Activated CD8-positive, alpha-beta T cell treated with anti-CD3 and anti-CD28 coated beads for 36 hours (primary cell): ENCODE measurements at regions not wholly inside any gene's neighbourhood (a gene's known extent, or its start where the extent isn't known, plus 50 kb on each side); places are given as distances from the start of the nearest gene placed in this dataset.

Experiments used
- ATAC-seq: fragments of 200-7000 bp; cut with Tn5 transposase; one replicate; pipeline ENCODE4 v1.10.0; 2021; ENCODE audit warnings: mild to moderate bottlenecking, moderate library complexity
- CTCF ChIA-PET: fragments of 350-600 bp; sonication (Branson Sonifier 250); formaldehyde crosslinking; loops from one replicate; lab custom pipeline; 2021; ENCODE audit warnings: antibody characterized with exemption; lab: Charles Lee
- POLR2A ChIA-PET: fragments of 350-600 bp; sonication (Branson Sonifier 250); formaldehyde crosslinking; loops from one replicate; lab custom pipeline; 2021; ENCODE audit warnings: antibody characterized with exemption; lab: Charles Lee
- DNase-seq: peaks from one replicate; pipeline ENCODE4 v3.0.0-alpha.2; 2020
- H3K27ac Mint-ChIP-seq: one replicate; pipeline ENCODE4 v1.8.0; 2021; ENCODE audit warnings: mild to moderate bottlenecking, mixed read lengths
- H3K27me3 Mint-ChIP-seq: one replicate; pipeline ENCODE4 v1.8.0; 2021; ENCODE audit warnings: mixed read lengths
- H3K36me3 Mint-ChIP-seq: one replicate; pipeline ENCODE4 v1.8.0; 2021; ENCODE audit warnings: low read depth, mixed read lengths
- H3K4me1 Mint-ChIP-seq: one replicate; pipeline ENCODE4 v1.8.0; 2021; ENCODE audit warnings: low read depth, mixed read lengths
- H3K4me3 Mint-ChIP-seq: one replicate; pipeline ENCODE4 v1.8.0; 2021; ENCODE audit warnings: mild to moderate bottlenecking, moderate library complexity, mixed read lengths
- H3K9me3 Mint-ChIP-seq: one replicate; pipeline ENCODE4 v1.8.0; 2021; ENCODE audit warnings: mixed read lengths
- intact Hi-C: fragments of 100-400 bp; cut with micrococcal nuclease; formaldehyde crosslinking; loops from one replicate; pipeline ENCODE4 v1.10.0; 2022
- TF ChIP-seq, protein P1 (sequence below): fragments of 200-600 bp; IDR thresholded peaks from one replicate; pipeline ENCODE4 v1.8.0; 2022; ENCODE audit warnings: antibody characterized with exemption, mild to moderate bottlenecking

DNA sequence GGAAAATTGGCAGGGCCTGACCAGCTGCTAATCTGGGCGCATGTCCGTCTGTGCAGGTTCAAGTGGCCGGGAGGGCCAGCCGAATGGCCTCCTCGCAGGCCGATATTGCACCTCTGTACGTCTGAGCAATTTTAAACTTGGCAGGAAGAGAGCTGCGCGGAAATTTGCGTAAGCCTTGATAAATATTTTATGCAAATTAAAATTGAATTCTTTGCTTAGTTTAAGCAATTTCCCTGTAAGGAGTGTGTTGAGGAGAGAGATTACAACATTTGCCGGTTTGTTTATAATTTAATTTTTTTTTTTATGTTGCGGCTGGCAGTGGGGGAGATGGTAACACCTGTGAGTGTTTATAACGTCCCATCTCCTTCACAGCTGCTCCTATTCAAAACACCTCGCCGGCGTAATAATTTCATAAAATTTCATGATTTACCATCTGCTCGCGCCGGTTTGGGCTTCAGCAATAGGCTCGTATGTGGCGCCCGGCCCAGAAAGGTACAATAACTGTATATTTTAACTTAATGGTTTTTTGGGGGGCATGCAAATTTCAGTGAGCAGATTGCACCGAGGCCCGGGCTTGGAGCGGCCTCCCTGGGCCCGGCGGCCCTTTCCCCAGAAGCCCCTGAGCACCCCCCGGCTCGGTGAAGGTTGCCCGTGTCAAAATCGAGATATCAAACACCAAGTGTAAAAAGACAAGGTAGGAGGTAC is 269.4 kb upstream of the MVB12B start:
- CTCF ChIA-PET, result interaction anchor here (1.1 kb wide), 1 partner anchor 650 kb away, joined by 3 read pairs; no protein-coding TSS in a partner anchor
- no peak for ATAC-seq
- intact Hi-C loops, result no loop called here
- TF ChIP-seq, protein P1, sequence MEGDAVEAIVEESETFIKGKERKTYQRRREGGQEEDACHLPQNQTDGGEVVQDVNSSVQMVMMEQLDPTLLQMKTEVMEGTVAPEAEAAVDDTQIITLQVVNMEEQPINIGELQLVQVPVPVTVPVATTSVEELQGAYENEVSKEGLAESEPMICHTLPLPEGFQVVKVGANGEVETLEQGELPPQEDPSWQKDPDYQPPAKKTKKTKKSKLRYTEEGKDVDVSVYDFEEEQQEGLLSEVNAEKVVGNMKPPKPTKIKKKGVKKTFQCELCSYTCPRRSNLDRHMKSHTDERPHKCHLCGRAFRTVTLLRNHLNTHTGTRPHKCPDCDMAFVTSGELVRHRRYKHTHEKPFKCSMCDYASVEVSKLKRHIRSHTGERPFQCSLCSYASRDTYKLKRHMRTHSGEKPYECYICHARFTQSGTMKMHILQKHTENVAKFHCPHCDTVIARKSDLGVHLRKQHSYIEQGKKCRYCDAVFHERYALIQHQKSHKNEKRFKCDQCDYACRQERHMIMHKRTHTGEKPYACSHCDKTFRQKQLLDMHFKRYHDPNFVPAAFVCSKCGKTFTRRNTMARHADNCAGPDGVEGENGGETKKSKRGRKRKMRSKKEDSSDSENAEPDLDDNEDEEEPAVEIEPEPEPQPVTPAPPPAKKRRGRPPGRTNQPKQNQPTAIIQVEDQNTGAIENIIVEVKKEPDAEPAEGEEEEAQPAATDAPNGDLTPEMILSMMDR, result no peak
- Mint-ChIP-seq H3K27me3 (peaks cover 7% of the 10 kb centered on the region), H3K27ac (no peak overlapping the region), H3K4me3 (no peak overlapping the region), H3K36me3 (no peaks in the 10 kb centered on the region), H3K9me3 (no peaks in the 10 kb centered on the region), H3K4me1 (no peaks in the 10 kb centered on the region)
- DNase-seq, result no peak
- POLR2A ChIA-PET, result interaction anchor here (0.6 kb wide), 1 partner anchor 73 kb away, joined by 3 read pairs; no protein-coding TSS in a partner anchor

DNA sequence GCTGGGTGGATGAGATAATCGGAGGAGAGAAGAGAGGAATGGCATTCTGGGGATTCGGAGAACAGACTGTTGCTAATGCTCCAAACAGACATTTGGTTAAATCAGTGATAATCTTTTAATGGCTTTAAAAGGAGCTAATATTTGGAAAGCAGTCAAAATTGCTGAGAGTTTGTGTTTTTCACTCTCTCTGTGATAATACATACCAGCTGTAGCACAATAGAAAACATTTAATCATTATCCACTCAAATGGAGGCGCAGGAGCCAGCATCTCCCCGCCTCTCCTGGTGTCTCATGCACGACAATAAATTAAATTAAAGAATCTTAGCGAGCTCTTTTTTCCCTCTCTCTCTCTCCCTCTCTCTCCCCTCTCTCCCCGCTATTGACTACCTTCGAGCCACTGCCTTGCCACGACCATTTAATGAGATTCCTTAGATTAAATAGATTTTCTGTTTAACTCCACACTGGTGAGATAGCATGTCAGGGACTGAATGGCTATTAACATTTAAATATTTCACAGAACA is 268.6 kb upstream of the MVB12B start:
- ChIA-PET CTCF (no interaction called here), POLR2A (interaction anchor here (0.6 kb wide), 1 partner anchor 73 kb away, joined by 3 read pairs; no protein-coding TSS in a partner anchor)
- H3K27me3 Mint-ChIP-seq, result peaks cover 7% of the 10 kb centered on the region
- intact Hi-C loops, result no loop called here
- no peaks in the 10 kb centered on the region for H3K9me3 Mint-ChIP-seq
- ATAC-seq (no peak), DNase-seq (no peak)
- H3K36me3 Mint-ChIP-seq, result no peaks in the 10 kb centered on the region
- no peak overlapping the region for H3K4me3 Mint-ChIP-seq
- TF ChIP-seq, protein P1, result no peak
- H3K4me1 Mint-ChIP-seq, result no peaks in the 10 kb centered on the region
- H3K27ac Mint-ChIP-seq, result no peak overlapping the region

DNA sequence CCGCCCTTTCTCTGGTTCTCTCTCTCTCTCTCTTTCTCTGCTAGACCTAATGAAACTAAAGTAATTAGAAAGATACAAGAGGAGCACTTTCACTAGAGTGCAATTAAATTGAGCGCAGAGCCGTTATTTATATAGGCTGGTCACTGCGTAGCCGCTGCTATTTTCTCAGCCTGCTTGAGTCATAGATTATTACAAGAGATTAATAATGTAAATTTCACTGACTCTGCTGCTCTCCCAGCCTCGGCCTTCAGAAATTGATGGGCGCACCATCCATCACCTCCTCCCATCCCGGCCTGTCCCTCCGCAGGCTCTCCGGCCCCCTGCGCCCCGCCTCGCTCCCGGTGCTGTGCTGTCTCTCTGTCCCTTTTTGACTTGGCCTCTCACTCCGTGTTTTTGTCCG is 268.0 kb upstream of the MVB12B start:
- Mint-ChIP-seq H3K4me1 (no peaks in the 10 kb centered on the region), H3K9me3 (no peaks in the 10 kb centered on the region), H3K27me3 (peaks cover 7% of the 10 kb centered on the region), H3K4me3 (no peak overlapping the region), H3K27ac (no peak overlapping the region), H3K36me3 (no peaks in the 10 kb centered on the region)
- CTCF ChIA-PET, result no interaction called here
- intact Hi-C loops, result no loop called here
- DNase-seq (no peak), ATAC-seq (no peak)
- POLR2A ChIA-PET, result interaction anchor here (0.5 kb wide), 1 partner anchor 524 kb away, joined by 3 read pairs; no protein-coding TSS in a partner anchor
- TF ChIP-seq, protein P1, result no peak

DNA sequence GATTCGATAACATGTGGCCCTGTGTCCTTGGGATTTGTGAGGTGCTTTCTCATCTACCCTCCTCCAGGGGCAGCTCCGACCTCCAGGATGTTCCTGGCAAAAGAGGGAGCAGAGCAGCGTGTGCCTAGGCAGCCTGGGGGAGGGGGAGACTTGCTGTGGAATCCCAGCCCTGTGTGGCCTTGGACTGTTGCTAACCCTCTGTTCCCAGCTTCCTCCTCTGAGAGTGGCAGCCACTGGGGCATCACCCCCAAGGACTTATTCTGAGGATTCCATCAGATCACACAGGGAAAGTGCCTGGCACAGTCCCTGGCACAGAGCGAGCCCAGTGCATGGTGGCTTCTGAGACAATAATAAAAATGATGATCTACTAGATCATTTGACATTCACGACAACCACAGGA is 265.1 kb upstream of the MVB12B start:
- H3K9me3 Mint-ChIP-seq, result no peaks in the 10 kb centered on the region
- CTCF ChIA-PET, result interaction anchor here (0.9 kb wide), 1 partner anchor 654 kb away, joined by 3 read pairs; no protein-coding TSS in a partner anchor
- ATAC-seq (no peak), DNase-seq (no peak)
- intact Hi-C loops, result no loop called here
- POLR2A ChIA-PET, result no interaction called here
- TF ChIP-seq, protein P1, result no peak
- peaks cover 9% of the 10 kb centered on the region for H3K27me3 Mint-ChIP-seq
- H3K36me3 Mint-ChIP-seq, result no peaks in the 10 kb centered on the region
- H3K4me3 Mint-ChIP-seq, result no peak overlapping the region
- no peak overlapping the region for H3K27ac Mint-ChIP-seq
- H3K4me1 Mint-ChIP-seq, result no peaks in the 10 kb centered on the region
